ENCODE measurements at regions not wholly inside any gene's neighbourhood (a gene's known extent, or its start where the extent isn't known, plus 50 kb on each side); places are given as distances from the start of the nearest gene placed in this dataset.
"Not testable (repeated sequence)": the region's sequence is repeated elsewhere in the genome, so short reads cannot be mapped to it uniquely, and the experiment has no call there.

DNA sequence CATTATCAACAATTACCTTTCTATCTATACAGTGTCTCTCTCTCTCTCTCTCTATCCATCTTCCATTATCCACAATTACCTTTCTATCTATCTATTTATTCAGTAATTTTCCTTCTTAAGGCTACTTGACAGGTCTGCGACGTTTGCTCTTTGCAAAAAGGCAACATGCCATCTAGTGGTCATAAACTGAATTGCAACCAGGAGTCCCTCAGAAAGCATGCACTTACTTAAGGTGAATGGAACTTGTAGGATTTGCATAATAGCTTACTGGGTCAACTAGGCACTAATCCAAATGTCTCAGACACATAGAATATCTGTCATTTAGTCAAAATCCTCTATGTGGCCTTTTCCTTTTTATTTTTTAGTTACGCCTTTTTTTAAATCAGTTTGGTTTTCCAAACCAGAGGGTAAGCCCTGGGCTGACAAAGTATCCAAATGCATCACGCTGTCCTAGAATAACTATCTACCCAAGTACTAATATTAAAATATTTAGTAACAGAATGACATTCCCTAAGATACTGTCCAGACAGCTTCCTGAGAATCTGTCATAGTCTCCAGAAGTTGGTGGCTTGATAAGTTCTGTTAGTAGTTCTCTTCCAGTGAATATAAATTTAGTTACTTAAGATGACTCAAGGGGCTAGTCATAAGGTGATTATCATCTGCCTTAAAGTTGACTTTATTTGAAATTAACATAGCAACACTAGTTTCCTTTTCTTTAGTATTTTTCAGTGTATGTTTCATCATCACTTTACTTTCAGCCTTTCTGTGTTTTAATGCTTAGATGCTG, 208.3 kb downstream of the PPP1R3A start:
- DNase-seq (ENCODE audit: low spot score) = peak; percentile 63

- DNase-seq (ENCODE audit: low spot score) = no peak
These were observed 213.4 kb downstream of the PPP1R3A start for GRCh38 chr7:113705439-113705838.

DNA sequence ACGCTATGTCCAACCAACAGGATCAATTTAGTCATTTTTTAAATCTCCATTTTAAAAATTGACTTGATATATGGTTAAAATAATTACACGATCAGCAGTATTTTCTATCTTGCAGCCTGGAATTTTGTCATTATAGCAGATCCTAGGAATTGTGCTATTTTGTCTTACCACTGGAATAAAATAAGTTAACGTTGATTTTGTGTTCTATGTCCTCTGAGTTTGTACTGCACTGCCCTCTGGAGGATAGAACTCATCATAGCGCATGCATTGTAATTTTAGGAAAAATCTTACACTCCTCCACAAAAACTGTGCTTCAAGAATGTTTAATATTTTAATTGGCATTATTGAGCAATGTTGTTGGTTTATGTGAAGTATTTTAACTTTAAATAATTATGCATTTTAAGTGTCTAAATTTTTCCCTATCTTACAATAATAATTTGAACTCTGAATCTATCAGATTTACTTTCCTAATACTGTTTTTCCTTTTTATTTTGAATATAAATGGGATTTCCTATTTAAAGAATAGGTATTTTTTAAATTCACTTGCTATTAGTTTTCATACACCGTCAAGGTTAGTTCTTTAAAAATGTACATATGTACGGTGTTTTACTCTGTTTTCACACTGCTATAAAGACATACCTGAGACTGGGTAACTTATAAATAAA, 220.1 kb downstream of the PPP1R3A start:
- peak; percentile 33 for DNase-seq (ENCODE audit: low spot score)

GRCh38 chr7:113694149-113694548, 224.7 kb downstream of the PPP1R3A start:
- no peak for DNase-seq (ENCODE audit: low spot score)

DNA sequence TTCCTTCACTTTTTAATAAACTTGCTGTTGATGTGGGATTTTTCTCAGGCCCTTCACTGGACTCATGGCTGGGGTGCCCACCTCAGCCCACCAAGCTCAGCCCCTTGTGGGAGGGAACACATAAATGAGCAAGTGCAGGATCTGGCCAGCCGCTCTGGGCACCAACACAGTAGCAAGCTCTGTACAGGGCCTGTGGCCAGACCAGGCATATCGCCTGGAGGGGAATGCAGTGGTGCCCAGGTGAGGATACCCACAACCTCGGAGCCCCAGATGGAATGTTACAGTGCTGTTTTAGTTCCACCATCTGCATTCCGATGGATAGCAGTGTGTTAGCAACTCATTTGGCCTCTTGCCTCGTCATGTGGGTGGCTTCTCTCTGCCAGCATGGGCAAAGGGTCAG, 234.6 kb downstream of the PPP1R3A start:
- no peak for DNase-seq (ENCODE audit: low spot score)

GRCh38 chr7:113677811-113678210, 241.0 kb downstream of the PPP1R3A start:
- no peak for DNase-seq (ENCODE audit: low spot score)

DNA sequence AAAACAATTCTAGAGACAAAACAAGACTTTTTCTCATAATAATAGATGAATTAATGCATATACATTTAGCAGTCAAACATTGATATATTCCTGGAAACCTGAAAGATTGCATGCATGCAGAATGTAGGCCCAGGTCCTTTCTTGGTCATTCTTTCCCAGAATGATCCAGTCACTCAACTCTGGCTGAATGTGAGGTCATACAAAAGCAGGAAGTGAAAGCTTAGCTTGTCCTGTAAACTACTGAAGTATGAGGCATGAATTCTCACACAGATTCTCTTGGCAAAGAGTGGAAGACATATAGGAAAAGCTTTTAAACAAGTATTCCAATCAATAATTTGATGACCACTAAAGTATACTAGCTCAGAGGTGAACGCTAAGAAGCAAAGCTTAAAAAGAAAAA, 253.9 kb downstream of the PPP1R3A start:
- DNase-seq (ENCODE audit: low spot score) = no peak

DNA sequence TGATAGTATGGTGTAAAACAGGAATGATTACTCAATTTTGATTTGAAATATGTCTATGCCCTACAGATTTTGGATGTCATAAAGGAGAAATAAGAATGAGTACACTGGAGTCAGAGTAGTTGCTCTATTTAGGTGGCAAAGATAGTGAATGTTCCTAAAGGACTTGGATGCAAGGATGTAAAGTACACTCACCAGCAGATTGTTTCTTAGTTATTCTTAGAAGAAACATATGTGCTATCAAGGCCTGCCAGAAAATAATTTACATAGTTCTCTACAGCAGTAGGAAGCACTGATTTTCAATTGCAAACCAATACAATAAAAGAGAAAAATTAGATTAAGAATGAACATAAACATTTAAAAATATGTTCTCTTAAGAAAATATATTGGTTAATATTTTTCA, 259.4 kb downstream of the PPP1R3A start:
- DNase-seq (ENCODE audit: low spot score) = no peak

DNA sequence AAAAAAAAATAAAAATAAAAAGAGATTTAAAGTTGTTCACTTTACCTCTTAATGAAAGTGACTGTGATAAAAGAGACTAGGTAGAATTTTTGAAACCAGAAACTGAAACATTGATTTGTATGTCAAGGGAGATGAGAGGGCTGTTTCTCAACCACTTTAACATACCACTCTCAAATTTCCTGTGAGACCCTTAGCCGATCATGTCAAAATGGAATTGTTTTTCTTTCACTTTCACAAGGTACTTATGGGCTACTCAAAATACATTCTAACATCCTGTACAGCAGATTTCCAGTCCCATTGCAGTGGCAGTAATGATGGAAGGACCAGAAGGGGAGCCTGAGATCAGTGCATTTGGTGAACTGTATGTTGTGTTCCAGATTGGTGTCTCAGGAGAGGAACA, 261.2 kb downstream of the PPP1R3A start:
- no peak for DNase-seq (ENCODE audit: low spot score)

- DNase-seq (ENCODE audit: low spot score) = no peak
These were observed 266.3 kb downstream of the PPP1R3A start for GRCh38 chr7:113652501-113652900.

DNA sequence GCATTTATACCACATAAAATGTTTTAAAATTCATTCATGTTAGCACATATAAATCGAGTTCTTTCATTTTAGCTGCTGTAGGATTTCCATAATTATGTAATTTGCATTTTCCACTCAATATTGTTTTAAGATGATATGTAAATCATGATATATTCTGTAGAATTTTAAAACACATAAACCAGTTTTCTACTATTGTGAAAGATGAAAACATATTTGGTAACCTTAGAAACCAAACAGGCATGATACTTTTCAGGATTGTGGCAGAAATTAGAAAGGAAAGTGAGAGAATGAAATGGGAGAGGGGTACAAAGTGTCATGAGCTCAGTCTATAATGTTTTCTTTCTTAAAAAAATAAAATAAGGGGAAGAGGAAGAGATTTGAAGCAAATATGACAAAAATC, 269.3 kb downstream of the PPP1R3A start:
- DNase-seq (ENCODE audit: low spot score) = no peak

- DNase-seq (ENCODE audit: low spot score) = no peak
These were observed 279.6 kb downstream of the PPP1R3A start for GRCh38 chr7:113639221-113639620.

DNA sequence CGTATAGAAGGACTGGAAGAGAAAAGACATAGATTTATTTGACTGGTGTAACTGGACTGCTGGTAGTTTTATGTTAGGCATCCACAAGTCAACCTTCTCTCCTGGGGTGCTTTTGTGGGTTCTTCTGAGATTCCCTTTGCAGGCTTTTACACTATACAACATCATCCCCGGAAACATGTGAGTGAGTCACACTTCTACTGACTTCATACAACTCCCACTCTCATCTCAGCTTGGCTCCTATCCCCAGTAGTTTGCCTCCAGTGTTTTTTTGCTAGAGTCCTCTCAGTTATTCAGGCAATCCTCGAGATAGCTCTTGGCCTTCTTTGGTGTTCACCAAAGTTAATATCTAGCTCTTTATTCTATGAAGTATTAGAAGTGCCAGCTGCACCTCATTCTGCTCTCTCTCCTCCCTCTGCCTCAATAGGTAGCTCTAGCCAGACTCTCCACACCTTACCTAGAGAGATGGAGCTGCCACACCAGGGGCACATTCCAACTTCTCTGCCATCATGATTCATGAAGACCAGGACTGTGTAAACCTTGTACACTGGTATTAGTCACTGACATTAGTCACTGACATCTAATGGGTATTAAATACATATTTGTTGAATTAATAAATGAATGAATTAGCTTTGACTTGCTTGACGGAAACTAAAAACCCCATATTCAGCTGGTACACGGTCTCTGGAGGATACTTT, 281.9 kb downstream of the PPP1R3A start:
- DNase-seq (ENCODE audit: low spot score) = no peak

- DNase-seq (ENCODE audit: low spot score) = no peak
These were observed 283.3 kb downstream of the PPP1R3A start for GRCh38 chr7:113635492-113635891.

DNA sequence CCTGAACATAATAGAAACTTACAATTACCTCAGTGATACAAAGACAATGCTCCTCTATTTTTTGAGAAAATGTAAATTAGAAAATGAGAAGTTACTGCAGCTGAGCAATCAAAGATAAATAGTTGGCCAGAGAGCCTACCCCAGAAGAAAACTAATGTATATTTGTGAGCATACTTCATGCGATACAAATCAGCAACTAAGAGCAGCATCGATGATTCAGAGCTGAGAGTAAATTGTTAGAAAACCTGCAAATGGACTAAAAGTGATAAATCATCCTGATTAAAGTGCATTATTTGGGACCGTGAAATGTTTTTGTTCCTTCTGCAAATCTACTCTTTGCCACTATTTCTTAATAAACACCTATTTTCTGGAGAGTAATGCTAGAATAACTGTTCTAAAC, 285.7 kb downstream of the PPP1R3A start:
- no peak for DNase-seq (ENCODE audit: low spot score)

GRCh38 chr7:113628948-113629847, 289.6 kb downstream of the PPP1R3A start:
- no peak for DNase-seq (ENCODE audit: low spot score)

GRCh38 chr7:113625494-113626102, 293.2 kb downstream of the PPP1R3A start:
- no peak for DNase-seq (ENCODE audit: low spot score)

DNA sequence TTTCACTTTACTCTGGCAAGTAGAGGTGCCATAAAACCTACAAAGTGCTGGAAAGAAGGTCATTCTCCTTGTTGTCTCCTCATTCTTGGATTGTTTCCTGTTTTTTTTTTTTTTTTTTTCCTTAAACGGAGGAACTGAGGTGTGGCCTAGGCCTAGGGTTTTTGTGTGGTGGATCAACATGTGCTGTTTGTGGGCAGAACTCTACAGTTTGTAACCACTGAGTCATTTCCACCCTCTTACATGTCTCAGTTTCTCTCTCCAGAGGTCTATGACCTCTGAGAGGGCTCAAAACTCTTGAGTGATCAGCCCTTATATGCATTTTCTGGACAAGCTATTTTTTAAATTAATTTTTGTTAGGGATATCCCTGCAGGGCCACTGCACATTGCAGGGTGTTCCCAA, 296.0 kb downstream of the PPP1R3A start:
- DNase-seq (ENCODE audit: low spot score) = no peak

DNA sequence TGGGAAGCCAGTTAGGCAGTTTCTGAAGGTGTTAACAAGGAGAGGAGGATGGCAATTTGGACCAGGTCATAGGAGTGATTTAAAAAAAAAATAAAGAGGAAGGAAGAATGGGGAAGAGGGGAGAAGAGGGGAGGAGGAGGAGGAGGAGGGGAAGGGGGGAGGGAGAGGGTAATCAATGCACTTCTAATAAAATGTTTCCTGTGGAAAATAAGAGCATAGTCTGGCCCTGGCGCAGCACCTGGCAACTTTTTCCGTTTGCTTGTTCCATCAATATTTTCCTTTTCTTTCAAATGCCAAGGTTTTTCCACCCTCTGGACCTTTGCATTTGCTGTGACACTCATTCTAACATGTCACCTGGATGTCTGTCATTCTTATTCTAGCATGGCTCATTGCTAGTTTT, 308.2 kb downstream of the PPP1R3A start:
- DNase-seq (ENCODE audit: low spot score) = no peak

DNA sequence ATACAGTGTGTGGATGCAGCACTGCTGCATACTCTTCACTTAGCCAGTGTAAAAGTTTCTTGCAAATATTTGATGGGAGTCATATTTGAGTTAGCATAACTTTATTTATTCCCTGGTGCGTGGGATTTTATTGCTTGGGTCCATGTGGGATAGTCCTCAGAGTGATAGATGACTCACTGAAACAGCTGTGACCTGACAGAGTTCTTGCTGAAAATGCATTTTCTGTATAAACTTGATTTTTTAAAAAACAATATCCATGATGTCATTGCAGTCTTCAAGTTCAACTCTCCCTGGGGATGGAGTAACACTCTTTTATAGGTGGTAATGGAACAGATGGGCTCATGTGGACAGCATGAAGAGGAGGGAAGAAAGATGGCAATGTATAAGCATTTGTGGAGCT, 310.0 kb downstream of the PPP1R3A start:
- DNase-seq (ENCODE audit: low spot score) = no peak

DNA sequence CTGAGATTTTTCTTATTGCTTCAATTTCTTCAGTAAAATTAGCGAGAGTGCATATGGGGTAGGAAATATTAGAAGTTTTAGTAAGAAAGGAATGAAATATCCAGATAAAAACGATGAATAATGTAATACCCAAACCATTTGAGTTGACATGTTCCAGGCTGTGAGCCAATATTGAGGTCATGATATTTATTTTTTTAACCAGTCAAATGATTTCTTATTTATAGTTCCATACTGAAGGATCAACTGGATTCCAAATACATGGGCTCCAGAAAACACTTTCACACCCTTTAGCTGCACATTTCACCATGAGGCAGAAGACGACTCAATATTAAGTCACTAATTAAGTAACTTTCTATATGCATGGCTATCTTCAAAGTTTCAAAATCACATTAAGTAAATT, 312.5 kb downstream of the PPP1R3A start:
- no peak for DNase-seq (ENCODE audit: low spot score)

DNA sequence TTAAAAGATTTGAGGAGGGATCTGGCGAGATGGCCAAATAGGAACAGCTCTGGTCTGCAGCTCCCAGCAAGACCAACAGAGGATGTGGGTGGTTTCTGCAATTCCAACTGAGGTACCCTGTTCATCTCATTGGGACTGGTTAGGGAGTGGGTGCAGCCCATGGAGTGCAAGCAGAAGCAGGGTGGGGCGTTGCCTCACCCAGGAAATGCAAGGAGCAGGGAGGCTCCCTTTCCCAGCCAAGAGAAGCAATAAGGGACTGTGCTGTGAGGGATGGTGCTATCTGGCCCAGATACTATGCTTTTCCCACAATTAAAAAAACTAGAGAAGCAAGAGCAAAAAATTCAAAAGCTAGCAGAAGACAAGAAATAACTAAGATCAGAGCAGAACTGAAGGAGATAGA, 318.4 kb downstream of the PPP1R3A start:
- not testable (repeated sequence) for DNase-seq (ENCODE audit: low spot score)
